Kidney (tissue), 13 donors: ENCODE measurements at regions not wholly inside any gene's neighbourhood (a gene's known extent, or its start where the extent isn't known, plus 50 kb on each side); places are given as distances from the start of the nearest gene placed in this dataset.

ENCODE experiments used
- DNase-seq, 5 donors: peaks; one replicate each; pipeline ENCODE4 v3.0.0-alpha.2; 2013 to 2020
- FAIRE-seq: peaks from 2 replicates; lab custom pipeline; 2012; peaks lifted over from hg19 to GRCh38; lab: Jason Lieb, UNC
- H3K27ac ChIP-seq, 2 donors: one replicate each; pipeline ENCODE4 v1.7.0; 2013; ENCODE audit warnings: low read depth in 2 of 2, low read length in 2 of 2, inconsistent platforms in 1 of 2
- H3K27me3 ChIP-seq: one replicate; pipeline ENCODE4 v1.7.1; 2013; ENCODE audit warnings: low read length, inconsistent platforms; ENCODE audit not compliant: control insufficient read depth, insufficient read depth
- H3K36me3 ChIP-seq, 3 donors: one replicate each; pipeline versions ENCODE4 v1.7.0 to v1.7.1; 2013; ENCODE audit warnings: low read length in 3 of 3, control low read depth in 1 of 3, inconsistent platforms in 1 of 3; ENCODE audit not compliant: insufficient read depth in 3 of 3, control insufficient read depth in 2 of 3
- H3K4me1 ChIP-seq, 3 donors: one replicate each; pipeline versions ENCODE4 v1.7.0 to v1.7.1; 2013; ENCODE audit warnings: low read length in 3 of 3, inconsistent platforms in 1 of 3, low read depth in 1 of 3; ENCODE audit not compliant: control insufficient read depth in 2 of 3, insufficient read depth in 2 of 3
- H3K4me3 ChIP-seq, 3 donors: one replicate each; pipeline versions ENCODE4 v1.7.0 to v1.8.1; 2013; ENCODE audit warnings: low read length in 3 of 3, control low read depth in 1 of 3, inconsistent platforms in 1 of 3
- H3K9ac ChIP-seq, 3 donors: one replicate each; pipeline versions ENCODE4 v1.7.0 to v1.7.1; 2013; ENCODE audit warnings: low read length in 3 of 3, control low read depth in 1 of 3, inconsistent platforms in 1 of 3
- H3K9me3 ChIP-seq, 3 donors: one replicate each; pipeline versions ENCODE4 v1.7.0 to v1.7.1; 2013; ENCODE audit warnings: low read length in 3 of 3, control low read depth in 1 of 3, inconsistent platforms in 1 of 3; ENCODE audit not compliant: control insufficient read depth in 2 of 3, insufficient read depth in 1 of 3
- intact Hi-C: fragments of 100-400 bp; cut with DNase I; formaldehyde crosslinking; loops from one replicate; pipeline ENCODE4 v1.11.1; 2022
- TF ChIP-seq, protein P1 (sequence below): IDR thresholded peaks from 3 replicates; pipeline ENCODE4 v1.5.1; 2012; ENCODE audit warnings: mild to moderate bottlenecking, moderate library complexity, borderline replicate concordance; ENCODE audit not compliant: insufficient read depth; ENCODE audit errors: extremely low read depth
- donor health status: control.
- donor health status: control.
- donor health status: control.
- donor health status: control.
- donor health status: control.
- donor health status: DM: yes; HTN: yes; CAD: no.
- donor health status: Normal renal cell carcinoma (clear cell type).

DNA sequence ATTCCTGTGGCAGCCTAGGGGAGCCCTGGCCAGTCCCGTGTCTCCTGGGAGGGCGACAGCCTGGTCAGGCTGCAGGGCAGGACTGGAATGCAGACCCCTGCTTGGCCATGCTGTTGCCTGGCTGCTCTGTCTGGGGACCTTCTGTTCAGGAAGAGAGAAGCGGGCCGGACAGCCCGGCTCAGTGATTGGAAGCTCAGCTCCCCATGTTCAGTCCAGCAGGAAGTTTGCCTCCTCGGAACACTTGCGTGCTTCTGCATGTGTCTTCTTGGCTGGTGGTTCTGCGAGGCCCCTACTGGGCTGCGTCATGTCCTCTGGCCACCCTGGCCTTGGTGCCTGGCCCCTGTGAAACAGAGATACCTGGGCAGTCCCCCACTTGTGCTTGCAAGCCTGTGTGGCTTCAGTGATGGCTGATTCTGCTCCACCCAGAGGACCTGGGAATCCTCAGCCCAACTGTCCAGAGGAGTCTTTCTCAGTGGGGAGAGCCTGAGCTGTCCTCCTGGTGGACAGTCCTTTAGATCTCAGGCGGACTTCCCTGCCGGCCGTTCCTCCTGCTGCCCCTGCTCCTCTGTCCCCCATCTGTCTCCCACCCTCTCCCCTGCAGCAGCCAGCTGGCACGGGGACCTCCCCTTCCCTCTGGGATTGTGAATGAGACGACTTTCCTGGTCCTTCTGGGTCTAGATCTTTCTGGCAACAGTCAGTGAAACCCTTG lies 279.5 kb downstream of the SEC14L1 start:
- TF ChIP-seq, protein P1, sequence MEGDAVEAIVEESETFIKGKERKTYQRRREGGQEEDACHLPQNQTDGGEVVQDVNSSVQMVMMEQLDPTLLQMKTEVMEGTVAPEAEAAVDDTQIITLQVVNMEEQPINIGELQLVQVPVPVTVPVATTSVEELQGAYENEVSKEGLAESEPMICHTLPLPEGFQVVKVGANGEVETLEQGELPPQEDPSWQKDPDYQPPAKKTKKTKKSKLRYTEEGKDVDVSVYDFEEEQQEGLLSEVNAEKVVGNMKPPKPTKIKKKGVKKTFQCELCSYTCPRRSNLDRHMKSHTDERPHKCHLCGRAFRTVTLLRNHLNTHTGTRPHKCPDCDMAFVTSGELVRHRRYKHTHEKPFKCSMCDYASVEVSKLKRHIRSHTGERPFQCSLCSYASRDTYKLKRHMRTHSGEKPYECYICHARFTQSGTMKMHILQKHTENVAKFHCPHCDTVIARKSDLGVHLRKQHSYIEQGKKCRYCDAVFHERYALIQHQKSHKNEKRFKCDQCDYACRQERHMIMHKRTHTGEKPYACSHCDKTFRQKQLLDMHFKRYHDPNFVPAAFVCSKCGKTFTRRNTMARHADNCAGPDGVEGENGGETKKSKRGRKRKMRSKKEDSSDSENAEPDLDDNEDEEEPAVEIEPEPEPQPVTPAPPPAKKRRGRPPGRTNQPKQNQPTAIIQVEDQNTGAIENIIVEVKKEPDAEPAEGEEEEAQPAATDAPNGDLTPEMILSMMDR = no peak
- intact Hi-C loops = no loop called here
- no peak for DNase-seq
- H3K27ac ChIP-seq = peak overlapping the region; percentile 2 to 23
- H3K4me1 ChIP-seq = peaks cover 5 to 38% (median 15%) of the 10 kb centered on the region in 3 donors
- FAIRE-seq = no peak
- no peaks in the 10 kb centered on the region for H3K36me3 ChIP-seq
- H3K4me3 ChIP-seq = no peak overlapping the region
- H3K27me3 ChIP-seq = no peaks in the 10 kb centered on the region
- no peaks in the 10 kb centered on the region for H3K9me3 ChIP-seq
- H3K9ac ChIP-seq = peak overlapping the region in 1 of 3 donors; percentile 15

DNA sequence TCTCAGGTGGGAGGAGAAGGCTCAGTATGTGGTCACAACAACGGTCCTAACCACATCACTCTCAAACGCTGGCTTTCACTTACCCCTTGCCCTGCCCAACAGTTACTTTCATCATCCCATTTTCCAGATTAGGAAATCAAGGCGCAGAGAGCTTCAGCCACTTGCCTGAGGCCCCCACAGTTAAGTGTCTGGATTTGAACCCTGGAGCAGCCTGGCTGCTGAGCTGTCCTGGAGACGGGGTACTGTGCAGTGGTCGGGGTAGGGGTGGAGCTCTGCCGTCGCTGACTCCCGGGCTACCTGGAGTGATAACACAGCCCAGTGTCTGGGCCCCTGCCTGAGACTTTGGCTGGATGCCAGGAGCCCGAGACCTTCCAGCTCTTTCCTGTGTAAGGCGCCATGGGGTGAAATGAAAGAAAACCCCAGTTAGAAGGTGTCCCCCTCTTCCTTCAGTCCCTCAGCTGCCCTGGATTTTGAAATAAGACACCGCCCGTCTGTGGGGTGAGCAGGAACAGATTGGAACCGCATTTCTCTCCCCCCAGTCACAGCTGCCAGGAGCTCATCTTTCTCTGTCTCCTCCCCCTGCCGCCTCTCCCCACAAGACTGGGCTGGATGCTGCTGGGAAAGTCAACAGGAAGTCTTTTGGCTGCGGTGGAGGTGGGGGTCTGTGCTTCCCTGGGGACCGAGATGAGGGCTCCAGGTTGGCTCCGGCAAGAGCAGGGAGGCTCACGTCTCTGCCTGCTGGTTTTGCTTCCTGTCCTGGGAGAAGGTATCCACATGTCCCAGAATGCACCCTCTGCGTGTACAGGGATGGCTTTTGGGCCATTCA lies 280.2 kb downstream of the SEC14L1 start:
- no peaks in the 10 kb centered on the region for H3K9me3 ChIP-seq
- peak in 4 of 5 donors; percentile 90 to 96 (median 93) for DNase-seq
- FAIRE-seq = no peak
- H3K27me3 ChIP-seq = no peaks in the 10 kb centered on the region
- peak overlapping the region; percentile 10 to 57 for H3K27ac ChIP-seq
- peak overlapping the region in 1 of 3 donors; percentile 19 for H3K9ac ChIP-seq
- peaks cover 5 to 46% (median 23%) of the 10 kb centered on the region in 3 donors for H3K4me1 ChIP-seq
- TF ChIP-seq, protein P1 = no peak
- intact Hi-C loops = no loop called here
- no peaks in the 10 kb centered on the region for H3K36me3 ChIP-seq
- no peak overlapping the region for H3K4me3 ChIP-seq

GRCh38 chr17:77421630-77421972 lies 280.8 kb downstream of the SEC14L1 start:
- peak overlapping the region in 1 of 3 donors; percentile 19 for H3K9ac ChIP-seq
- TF ChIP-seq, protein P1 = no peak
- DNase-seq (no peak), FAIRE-seq (no peak)
- no peaks in the 10 kb centered on the region for H3K27me3 ChIP-seq
- intact Hi-C loops = no loop called here
- no peaks in the 10 kb centered on the region for H3K9me3 ChIP-seq
- no peak overlapping the region for H3K4me3 ChIP-seq
- no peaks in the 10 kb centered on the region for H3K36me3 ChIP-seq
- peak overlapping the region in 1 of 2 donors; percentile 57 for H3K27ac ChIP-seq
- peaks cover 5 to 49% (median 27%) of the 10 kb centered on the region in 3 donors for H3K4me1 ChIP-seq
